ENCODE measurements at regions not wholly inside any gene's neighbourhood (a gene's known extent, or its start where the extent isn't known, plus 50 kb on each side); places are given as distances from the start of the nearest gene placed in this dataset.
"Not testable (repeated sequence)": the region's sequence is repeated elsewhere in the genome, so short reads cannot be mapped to it uniquely, and the experiment has no call there.

DNA sequence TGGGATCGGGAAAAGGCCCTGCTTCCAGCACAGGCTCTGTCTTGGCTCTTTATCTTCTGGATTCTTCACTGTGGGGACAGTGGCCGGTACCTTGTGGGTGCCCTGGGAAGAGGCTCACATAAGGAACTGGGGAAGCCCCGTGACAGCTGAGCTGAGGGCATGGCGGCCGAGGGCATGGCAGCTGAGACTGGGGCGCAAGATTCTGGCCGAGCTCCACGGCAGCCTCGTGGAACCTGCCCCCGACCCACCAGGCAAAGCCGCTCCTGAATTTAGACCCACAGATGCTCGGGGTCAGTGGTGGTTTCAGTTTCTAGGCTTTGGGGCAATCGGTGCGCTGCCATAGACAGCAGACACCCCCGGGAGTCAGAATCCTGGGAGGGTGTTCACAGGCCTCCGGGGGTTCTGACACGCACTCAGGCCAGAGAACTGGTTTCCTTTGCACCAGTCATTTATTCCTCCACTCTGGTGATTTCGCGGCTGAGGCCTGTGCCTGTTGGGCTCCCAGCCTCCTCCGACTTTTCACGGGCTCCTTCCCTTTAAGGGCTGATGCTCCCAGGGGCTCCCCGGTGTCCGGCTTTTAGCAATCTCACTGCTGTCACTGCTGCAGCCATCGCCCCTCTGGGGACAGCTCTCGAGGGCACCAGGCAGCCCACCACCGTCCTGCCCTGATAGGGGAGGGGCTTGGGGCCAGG lies 117.6 kb downstream of the TEX29 start:
- Histone ChIP-seq H3K27ac (ENCODE audit: low read depth, low read length) (no peak overlapping the region), H3K4me1 (ENCODE audit: insufficient read depth, low read length) (no peaks in the 10 kb centered on the region), H3K79me2 (ENCODE audit: insufficient read depth, low read length) (no peaks in the 10 kb centered on the region), H3K27me3 (ENCODE audit: insufficient read depth, low read length) (no peaks in the 10 kb centered on the region), H3K9me3 (ENCODE audit: low read depth, low read length) (no peaks in the 10 kb centered on the region), H4K20me1 (ENCODE audit: insufficient read depth, low read length) (no peaks in the 10 kb centered on the region), H3K36me3 (ENCODE audit: insufficient read depth, low read length) (no peaks in the 10 kb centered on the region), H2AFZ (ENCODE audit: low read length) (no peak overlapping the region), H3K4me3 (ENCODE audit: insufficient read depth, low read length) (no peak overlapping the region), H3K4me2 (ENCODE audit: insufficient read depth, low read length) (no peak overlapping the region)
- DNase-seq (ENCODE audit: insufficient read length, low spot score, missing footprints), result no peak
- TF ChIP-seq, protein P1, sequence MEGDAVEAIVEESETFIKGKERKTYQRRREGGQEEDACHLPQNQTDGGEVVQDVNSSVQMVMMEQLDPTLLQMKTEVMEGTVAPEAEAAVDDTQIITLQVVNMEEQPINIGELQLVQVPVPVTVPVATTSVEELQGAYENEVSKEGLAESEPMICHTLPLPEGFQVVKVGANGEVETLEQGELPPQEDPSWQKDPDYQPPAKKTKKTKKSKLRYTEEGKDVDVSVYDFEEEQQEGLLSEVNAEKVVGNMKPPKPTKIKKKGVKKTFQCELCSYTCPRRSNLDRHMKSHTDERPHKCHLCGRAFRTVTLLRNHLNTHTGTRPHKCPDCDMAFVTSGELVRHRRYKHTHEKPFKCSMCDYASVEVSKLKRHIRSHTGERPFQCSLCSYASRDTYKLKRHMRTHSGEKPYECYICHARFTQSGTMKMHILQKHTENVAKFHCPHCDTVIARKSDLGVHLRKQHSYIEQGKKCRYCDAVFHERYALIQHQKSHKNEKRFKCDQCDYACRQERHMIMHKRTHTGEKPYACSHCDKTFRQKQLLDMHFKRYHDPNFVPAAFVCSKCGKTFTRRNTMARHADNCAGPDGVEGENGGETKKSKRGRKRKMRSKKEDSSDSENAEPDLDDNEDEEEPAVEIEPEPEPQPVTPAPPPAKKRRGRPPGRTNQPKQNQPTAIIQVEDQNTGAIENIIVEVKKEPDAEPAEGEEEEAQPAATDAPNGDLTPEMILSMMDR (IDR thresholded peaks at IDR 0.05; ENCODE audit: extremely low read depth, low read depth, low read length), result no peak

DNA sequence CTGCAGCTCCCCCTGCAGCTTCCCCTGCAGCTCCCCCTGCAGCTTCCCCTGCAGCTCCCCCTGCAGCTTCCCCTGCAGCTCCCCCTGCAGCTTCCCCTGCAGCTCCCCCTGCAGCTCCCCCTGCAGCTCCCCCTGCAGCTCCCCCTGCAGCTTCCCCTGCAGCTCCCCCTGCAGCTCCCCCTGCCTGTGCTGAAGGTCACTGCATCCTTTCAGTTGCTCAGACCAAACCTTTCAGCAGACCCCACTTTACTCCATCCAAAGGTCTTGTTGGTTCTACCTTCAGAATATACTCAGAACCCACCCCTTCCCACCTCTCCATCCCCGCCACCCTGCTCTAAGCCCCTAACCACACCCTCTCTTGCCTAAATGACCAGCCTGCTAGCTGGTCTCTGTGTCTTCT lies 120.0 kb downstream of the TEX29 start:
- not testable (repeated sequence) for H3K4me2 ChIP-seq (ENCODE audit: insufficient read depth, low read length); H3K79me2 ChIP-seq (ENCODE audit: insufficient read depth, low read length); H3K4me1 ChIP-seq (ENCODE audit: insufficient read depth, low read length); H3K27ac ChIP-seq (ENCODE audit: low read depth, low read length); H3K9me3 ChIP-seq (ENCODE audit: low read depth, low read length); H3K27me3 ChIP-seq (ENCODE audit: insufficient read depth, low read length); H3K4me3 ChIP-seq (ENCODE audit: insufficient read depth, low read length); DNase-seq (ENCODE audit: insufficient read length, low spot score, missing footprints); H3K36me3 ChIP-seq (ENCODE audit: insufficient read depth, low read length); H4K20me1 ChIP-seq (ENCODE audit: insufficient read depth, low read length); H2AFZ ChIP-seq (ENCODE audit: low read length)
- TF ChIP-seq, protein P1 (IDR thresholded peaks at IDR 0.05; ENCODE audit: extremely low read depth, low read depth, low read length), result peak; percentile 7

DNA sequence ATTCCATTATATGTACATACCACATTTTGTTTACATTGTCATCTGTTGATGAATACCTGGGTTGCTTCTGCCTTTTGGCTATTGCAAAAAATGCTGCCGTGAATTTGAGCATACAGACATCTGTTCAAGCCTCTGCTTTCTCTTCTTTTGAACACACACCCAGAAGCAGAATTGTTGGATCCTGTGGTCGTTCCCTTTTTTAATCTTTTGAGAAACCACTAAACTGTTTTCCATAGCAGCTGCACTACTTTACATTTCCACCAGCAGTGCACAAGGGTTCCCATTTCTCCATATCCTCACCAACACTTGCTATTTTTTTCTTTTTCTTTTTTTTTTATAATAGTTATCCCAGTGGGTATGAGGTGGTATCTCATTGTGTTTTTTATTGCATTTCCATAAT lies 123.5 kb downstream of the TEX29 start:
- H4K20me1 ChIP-seq (ENCODE audit: insufficient read depth, low read length), result no peaks in the 10 kb centered on the region
- H3K36me3 ChIP-seq (ENCODE audit: insufficient read depth, low read length), result no peaks in the 10 kb centered on the region
- no peak for DNase-seq (ENCODE audit: insufficient read length, low spot score, missing footprints)
- TF ChIP-seq, protein P1 (IDR thresholded peaks at IDR 0.05; ENCODE audit: extremely low read depth, low read depth, low read length), result no peak
- H3K4me1 ChIP-seq (ENCODE audit: insufficient read depth, low read length), result no peaks in the 10 kb centered on the region
- no peak overlapping the region for H2AFZ ChIP-seq (ENCODE audit: low read length)
- no peaks in the 10 kb centered on the region for H3K27me3 ChIP-seq (ENCODE audit: insufficient read depth, low read length)
- no peaks in the 10 kb centered on the region for H3K79me2 ChIP-seq (ENCODE audit: insufficient read depth, low read length)
- no peak overlapping the region for H3K4me2 ChIP-seq (ENCODE audit: insufficient read depth, low read length)
- H3K9me3 ChIP-seq (ENCODE audit: low read depth, low read length), result no peaks in the 10 kb centered on the region
- H3K27ac ChIP-seq (ENCODE audit: low read depth, low read length), result no peak overlapping the region
- no peak overlapping the region for H3K4me3 ChIP-seq (ENCODE audit: insufficient read depth, low read length)

DNA sequence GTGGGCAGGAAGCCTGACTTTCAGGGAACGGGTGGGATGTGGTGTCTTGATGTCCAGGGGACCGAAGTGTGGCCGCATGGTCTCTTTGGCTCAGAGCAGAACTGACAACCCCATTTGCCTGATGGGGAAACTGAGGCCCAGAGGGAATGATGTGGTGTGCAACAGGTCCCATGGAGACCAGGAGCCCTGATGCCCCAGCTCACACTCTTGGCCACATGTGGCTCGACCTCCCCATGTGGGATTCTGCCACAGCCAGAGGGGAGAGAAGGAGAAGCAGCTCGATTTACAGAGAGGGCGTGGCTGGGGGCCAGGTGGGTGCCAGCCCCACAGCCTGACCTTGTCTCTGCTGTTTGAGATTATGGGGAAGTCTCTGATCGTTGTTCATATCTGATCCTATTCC lies 128.1 kb downstream of the TEX29 start:
- DNase-seq (ENCODE audit: insufficient read length, low spot score, missing footprints), result no peak
- Histone ChIP-seq H3K4me2 (ENCODE audit: insufficient read depth, low read length) (no peak overlapping the region), H3K4me1 (ENCODE audit: insufficient read depth, low read length) (no peaks in the 10 kb centered on the region), H3K79me2 (ENCODE audit: insufficient read depth, low read length) (no peaks in the 10 kb centered on the region), H2AFZ (ENCODE audit: low read length) (no peak overlapping the region), H3K36me3 (ENCODE audit: insufficient read depth, low read length) (no peaks in the 10 kb centered on the region), H3K4me3 (ENCODE audit: insufficient read depth, low read length) (no peak overlapping the region), H3K27me3 (ENCODE audit: insufficient read depth, low read length) (no peaks in the 10 kb centered on the region), H3K27ac (ENCODE audit: low read depth, low read length) (no peak overlapping the region), H4K20me1 (ENCODE audit: insufficient read depth, low read length) (no peaks in the 10 kb centered on the region), H3K9me3 (ENCODE audit: low read depth, low read length) (no peaks in the 10 kb centered on the region)
- TF ChIP-seq, protein P1 (IDR thresholded peaks at IDR 0.05; ENCODE audit: extremely low read depth, low read depth, low read length), result no peak
